ENCODE measurements at regions not wholly inside any gene's neighbourhood (a gene's known extent, or its start where the extent isn't known, plus 50 kb on each side); places are given as distances from the start of the nearest gene placed in this dataset.

- Histone ChIP-seq H3K4me1 (ENCODE audit: insufficient read depth) (no peaks in the 10 kb centered on the region), H3K27me3 (ENCODE audit: insufficient read depth) (no peaks in the 10 kb centered on the region), H2AFZ (no peak overlapping the region), H3K4me3 (no peak overlapping the region), H4K20me1 (replicated peaks; ENCODE audit: insufficient read depth) (no peaks in the 10 kb centered on the region; the same call in 1 of the 2 replicates), H3K79me2 (replicated peaks; ENCODE audit: insufficient read depth) (peaks cover 2% of the 10 kb centered on the region; the same call in 1 of the 2 replicates), H3K9me2 (ENCODE audit: insufficient read depth) (no peaks in the 10 kb centered on the region), H3K4me2 (no peak overlapping the region), H3K36me3 (ENCODE audit: insufficient read depth) (no peaks in the 10 kb centered on the region), H3K27ac (ENCODE audit: low read depth) (no peak overlapping the region), H3F3A (replicated peaks; ENCODE audit: low read depth) (no peaks in the 10 kb centered on the region)
- ATAC-seq: no peak
- Mint-ChIP-seq H3K9me3 (no peaks in the 10 kb centered on the region), H3K27ac (no peak overlapping the region), H3K4me1 (no peaks in the 10 kb centered on the region), H3K4me3 (no peak overlapping the region), H3K36me3 (ENCODE audit: low read depth) (no peaks in the 10 kb centered on the region), H3K27me3 (ENCODE audit: insufficient read depth, low read depth, poor library complexity) (no peaks in the 10 kb centered on the region)
- DNase-seq (ENCODE audit: low spot score): no peak
- no peak for TF ChIP-seq EZH2phosphoT487 (IDR thresholded peaks at IDR 0.05; ENCODE audit: unreplicated experiment)
- TF ChIP-seq CTCF (conservative IDR thresholded peaks at IDR 0.05; ENCODE audit: low read depth in 2 of 2): no peak
- no peak for TF ChIP-seq ZNF114 (CRISPR knock-in tag; IDR thresholded peaks at IDR 0.05)
- no peak for TF ChIP-seq REST (IDR thresholded peaks at IDR 0.05; ENCODE audit: unreplicated experiment)
- TF ChIP-seq STAT1 (IDR thresholded peaks at IDR 0.05; ENCODE audit: unreplicated experiment): no peak
These were observed 125.5 kb upstream of the HNRNPU start for GRCh38 chr1:244989813-244990212.

- Mint-ChIP-seq H3K4me3 (no peak overlapping the region), H3K27ac (no peak overlapping the region), H3K27me3 (ENCODE audit: insufficient read depth, low read depth, poor library complexity) (no peaks in the 10 kb centered on the region), H3K4me1 (no peaks in the 10 kb centered on the region), H3K9me3 (no peaks in the 10 kb centered on the region), H3K36me3 (ENCODE audit: low read depth) (no peaks in the 10 kb centered on the region)
- no peak overlapping the region for H3K27ac ChIP-seq (ENCODE audit: low read depth)
- peaks cover 2% of the 10 kb centered on the region; the same call in 1 of the 2 replicates for H3K79me2 ChIP-seq (replicated peaks; ENCODE audit: insufficient read depth)
- H3K9me2 ChIP-seq (ENCODE audit: insufficient read depth): no peaks in the 10 kb centered on the region
- no peak for ATAC-seq
- H3K27me3 ChIP-seq (ENCODE audit: insufficient read depth): no peaks in the 10 kb centered on the region
- H3K4me1 ChIP-seq (ENCODE audit: insufficient read depth): no peaks in the 10 kb centered on the region
- H2AFZ ChIP-seq: no peak overlapping the region
- no peaks in the 10 kb centered on the region; the same call in 1 of the 2 replicates for H4K20me1 ChIP-seq (replicated peaks; ENCODE audit: insufficient read depth)
- DNase-seq (ENCODE audit: low spot score): no peak
- no peak overlapping the region for H3K4me2 ChIP-seq
- no peaks in the 10 kb centered on the region for H3K36me3 ChIP-seq (ENCODE audit: insufficient read depth)
- H3K4me3 ChIP-seq: no peak overlapping the region
- no peaks in the 10 kb centered on the region for H3F3A ChIP-seq (replicated peaks; ENCODE audit: low read depth)
- TF ChIP-seq ZNF331 (CRISPR knock-in tag; IDR thresholded peaks at IDR 0.05; ENCODE audit: low read depth) (no peak), EZH2phosphoT487 (IDR thresholded peaks at IDR 0.05; ENCODE audit: unreplicated experiment) (no peak), NANOG (IDR thresholded peaks at IDR 0.05; ENCODE audit: borderline replicate concordance) (no peak), ZNF462 (CRISPR knock-in tag; IDR thresholded peaks at IDR 0.05) (no peak), EZH2 (IDR thresholded peaks at IDR 0.05; ENCODE audit: low read depth, unreplicated experiment) (no peak), ZNF114 (CRISPR knock-in tag; IDR thresholded peaks at IDR 0.05) (no peak), STAT1 (IDR thresholded peaks at IDR 0.05; ENCODE audit: unreplicated experiment) (no peak), CREB1 (CRISPR knock-in tag; IDR thresholded peaks at IDR 0.05; ENCODE audit: low read depth) (no peak), JUNB (IDR thresholded peaks at IDR 0.05; ENCODE audit: unreplicated experiment) (no peak)
These were observed 124.2 kb upstream of the HNRNPU start for GRCh38 chr1:244988521-244988920.
